ENCODE measurements at regions not wholly inside any gene's neighbourhood (a gene's known extent, or its start where the extent isn't known, plus 50 kb on each side); places are given as distances from the start of the nearest gene placed in this dataset.

GRCh38 chr5:14022971-14023370 is 78.5 kb upstream of the DNAH5 start:
- TF ChIP-seq POLR2A (IDR thresholded peaks at IDR 0.05) = no peak
- TF ChIP-seq CTCF (IDR thresholded peaks at IDR 0.05) = no peak

Data from esophagus squamous epithelium (tissue), 4 donors.